ENCODE measurements at regions not wholly inside any gene's neighbourhood (a gene's known extent, or its start where the extent isn't known, plus 50 kb on each side); places are given as distances from the start of the nearest gene placed in this dataset.

DNA sequence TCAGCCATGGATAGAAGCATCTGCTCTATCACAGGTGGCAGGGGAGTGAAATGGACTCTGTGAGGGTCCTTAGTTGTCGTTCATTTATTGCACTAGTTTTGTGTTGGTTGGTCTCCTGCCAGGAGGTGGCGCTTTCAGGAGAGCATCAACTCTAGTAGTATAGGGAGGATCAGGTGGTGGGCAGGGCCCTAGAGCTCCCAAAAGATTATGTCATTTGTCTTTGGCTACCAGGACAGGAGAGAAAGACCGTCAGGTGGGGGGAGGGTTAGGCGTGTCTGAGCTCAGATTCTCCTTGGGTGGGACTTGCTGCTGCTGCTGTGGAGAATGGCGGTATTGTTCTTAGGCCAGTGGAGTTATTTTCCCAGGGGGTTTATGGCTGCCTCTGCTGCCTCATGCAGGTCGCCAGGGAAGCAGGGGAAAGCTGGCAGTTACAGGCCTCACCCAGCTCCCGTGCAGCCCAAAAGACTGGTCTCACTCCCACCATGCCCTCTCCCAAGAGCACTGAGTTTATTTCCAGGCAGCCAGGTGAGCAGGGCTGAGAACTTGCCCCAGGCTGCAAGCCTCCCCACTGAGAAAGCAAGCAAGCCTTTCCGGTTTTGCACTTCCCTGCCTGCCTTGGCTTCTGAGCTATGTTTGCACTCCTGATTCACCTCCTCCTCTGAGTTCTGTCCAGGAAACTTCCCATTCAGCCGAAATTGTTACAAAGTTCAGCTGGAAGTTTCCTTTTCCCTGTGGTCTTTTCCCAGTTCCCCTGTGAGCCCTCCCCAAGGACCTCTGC lies 317.3 kb downstream of the TAF11L14 start:
- ATAC-seq (ENCODE audit: insufficient number of reproducible peaks, low FRiP score, low read depth), result no peak
- no peaks in the 10 kb centered on the region for H3K36me3 ChIP-seq
- TF ChIP-seq CTCF (IDR thresholded peaks at IDR 0.05), result no peak
- DNase-seq (ENCODE audit: low spot score), result no peak
- H3K9me3 ChIP-seq, result no peaks in the 10 kb centered on the region
- no peaks in the 10 kb centered on the region for H3K27me3 ChIP-seq (replicated peaks; ENCODE audit: insufficient read depth)
- no peaks in the 10 kb centered on the region for H3K4me1 ChIP-seq (ENCODE audit: control insufficient read depth in 1 of 2, low read depth in 2 of 2)
- H3K27ac ChIP-seq, result no peak overlapping the region
- H3K4me3 ChIP-seq, result no peak overlapping the region

DNA sequence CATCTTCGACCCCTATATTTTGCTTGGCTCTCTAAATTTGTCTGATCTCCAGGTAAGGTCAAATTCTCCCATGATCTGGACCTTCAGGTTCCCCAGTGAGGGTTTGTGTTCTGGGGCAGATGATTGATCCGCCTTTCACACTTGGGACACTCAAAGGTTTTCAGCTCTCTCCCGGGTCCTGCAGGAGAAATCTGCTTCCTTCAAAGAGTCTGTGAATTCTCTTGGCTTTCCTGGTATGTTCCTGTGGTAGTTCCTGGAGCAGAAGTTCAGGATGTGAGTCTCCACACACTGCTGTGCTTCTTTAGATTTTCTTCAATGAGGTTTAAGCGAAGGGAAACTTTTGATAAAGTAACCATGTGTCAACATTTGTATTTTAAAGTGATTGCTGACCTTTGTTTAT lies 318.0 kb downstream of the TAF11L14 start:
- Histone ChIP-seq H3K36me3 (no peaks in the 10 kb centered on the region), H3K9me3 (no peaks in the 10 kb centered on the region), H3K4me1 (ENCODE audit: control insufficient read depth in 1 of 2, low read depth in 2 of 2) (no peaks in the 10 kb centered on the region), H3K4me3 (no peak overlapping the region), H3K27me3 (replicated peaks; ENCODE audit: insufficient read depth) (no peaks in the 10 kb centered on the region), H3K27ac (no peak overlapping the region)
- TF ChIP-seq CTCF (IDR thresholded peaks at IDR 0.05), result no peak
- DNase-seq (ENCODE audit: low spot score) (no peak), ATAC-seq (ENCODE audit: insufficient number of reproducible peaks, low FRiP score, low read depth) (no peak)

- no peak overlapping the region for H3K4me3 ChIP-seq
- H3K36me3 ChIP-seq, result no peaks in the 10 kb centered on the region
- H3K4me1 ChIP-seq (ENCODE audit: control insufficient read depth in 1 of 2, low read depth in 2 of 2), result no peaks in the 10 kb centered on the region
- no peaks in the 10 kb centered on the region for H3K27me3 ChIP-seq (replicated peaks; ENCODE audit: insufficient read depth)
- no peak overlapping the region for H3K27ac ChIP-seq
- DNase-seq (ENCODE audit: low spot score) (no peak), ATAC-seq (ENCODE audit: insufficient number of reproducible peaks, low FRiP score, low read depth) (no peak)
- no peaks in the 10 kb centered on the region for H3K9me3 ChIP-seq
- no peak for TF ChIP-seq CTCF (IDR thresholded peaks at IDR 0.05)
These were observed 329.8 kb downstream of the TAF11L14 start for GRCh38 chr5:17964067-17964466.

- no peak for TF ChIP-seq CTCF (IDR thresholded peaks at IDR 0.05)
- no peak overlapping the region for H3K4me3 ChIP-seq
- H3K36me3 ChIP-seq, result no peaks in the 10 kb centered on the region
- DNase-seq (ENCODE audit: low spot score) (no peak), ATAC-seq (ENCODE audit: insufficient number of reproducible peaks, low FRiP score, low read depth) (no peak)
- no peak overlapping the region for H3K27ac ChIP-seq
- H3K9me3 ChIP-seq, result no peaks in the 10 kb centered on the region
- H3K27me3 ChIP-seq (replicated peaks; ENCODE audit: insufficient read depth), result no peaks in the 10 kb centered on the region
- no peaks in the 10 kb centered on the region for H3K4me1 ChIP-seq (ENCODE audit: control insufficient read depth in 1 of 2, low read depth in 2 of 2)
These were observed 332.6 kb downstream of the TAF11L14 start for GRCh38 chr5:17966640-17967402.

GRCh38 chr5:17976404-17976803 lies 342.1 kb downstream of the TAF11L14 start:
- no peak for DNase-seq (ENCODE audit: low spot score)
- no peak for TF ChIP-seq CTCF (IDR thresholded peaks at IDR 0.05)
- no peak for ATAC-seq (ENCODE audit: insufficient number of reproducible peaks, low FRiP score, low read depth)
- H3K4me1 ChIP-seq (ENCODE audit: control insufficient read depth in 1 of 2, low read depth in 2 of 2), result no peaks in the 10 kb centered on the region
- no peak overlapping the region for H3K27ac ChIP-seq
- H3K4me3 ChIP-seq, result no peak overlapping the region
- H3K36me3 ChIP-seq, result no peaks in the 10 kb centered on the region
- no peaks in the 10 kb centered on the region for H3K9me3 ChIP-seq
- no peaks in the 10 kb centered on the region for H3K27me3 ChIP-seq (replicated peaks; ENCODE audit: insufficient read depth)
